CD4-positive, CD25-positive, alpha-beta regulatory T cell (primary cell): ENCODE measurements at regions not wholly inside any gene's neighbourhood (a gene's known extent, or its start where the extent isn't known, plus 50 kb on each side); places are given as distances from the start of the nearest gene placed in this dataset.
"Not testable (repeated sequence)": the region's sequence is repeated elsewhere in the genome, so short reads cannot be mapped to it uniquely, and the experiment has no call there.

Experiments
- ATAC-seq, 2 donors: fragments of 150-1000 bp; cut with Tn5 transposase; one replicate each; pipeline ENCODE4 v1.10.0; 2021; ENCODE audit warnings: low read depth in 2 of 2, moderate number of reproducible peaks in 2 of 2, moderate library complexity in 1 of 2
- DNase-seq, 3 donors: peaks; one replicate each; pipeline versions ENCODE4 v3.0.0 to v3.0.0-alpha.2; 2012 to 2022; ENCODE audit warnings: mixed read lengths in 1 of 3
- H3K27ac ChIP-seq: one replicate; pipeline ENCODE4 v1.7.0; 2013; ENCODE audit warnings: mild to moderate bottlenecking, low read length; ENCODE audit not compliant: insufficient read depth, poor library complexity, severe bottlenecking
- H3K27me3 ChIP-seq: one replicate; pipeline ENCODE4 v1.7.0; 2013; ENCODE audit warnings: low read length; ENCODE audit not compliant: control insufficient read depth, insufficient read depth
- H3K36me3 ChIP-seq: one replicate; pipeline ENCODE4 v1.7.0; 2013; ENCODE audit warnings: mild to moderate bottlenecking, low read length, moderate library complexity; ENCODE audit not compliant: control insufficient read depth, insufficient read depth
- H3K4me1 ChIP-seq: 2 replicates; pipeline ENCODE4 v1.7.0; 2013; ENCODE audit warnings: mild to moderate bottlenecking, low read length; ENCODE audit not compliant: insufficient read depth, control insufficient read depth, poor library complexity, severe bottlenecking
- H3K4me3 ChIP-seq: one replicate; pipeline ENCODE4 v1.7.0; 2013; ENCODE audit warnings: low read depth, mild to moderate bottlenecking, low read length, moderate library complexity
- H3K9me3 ChIP-seq, 2 experiments: 1 replicate in 1 of 2; 2 replicates in 1 of 2; pipeline ENCODE4 v1.7.0; 2013; ENCODE audit warnings: low read length in 2 of 2, mild to moderate bottlenecking in 1 of 2, moderate library complexity in 1 of 2; ENCODE audit not compliant: control insufficient read depth in 2 of 2
- H3K27ac Mint-ChIP-seq, 3 donors: one replicate each; pipeline ENCODE4 v1.8.0; 2020 to 2022; ENCODE audit warnings: mild to moderate bottlenecking in 3 of 3, mixed read lengths in 3 of 3, moderate library complexity in 2 of 3
- H3K27me3 Mint-ChIP-seq: one replicate; pipeline ENCODE4 v1.8.0; 2022; ENCODE audit warnings: mild to moderate bottlenecking, mixed read lengths
- H3K36me3 Mint-ChIP-seq: one replicate; pipeline ENCODE4 v1.8.0; 2020; ENCODE audit warnings: mixed read lengths
- H3K4me1 Mint-ChIP-seq, 4 donors: one replicate each; pipeline ENCODE4 v1.8.0; 2020 to 2022; ENCODE audit warnings: mixed read lengths in 4 of 4, mild to moderate bottlenecking in 1 of 4
- H3K4me3 Mint-ChIP-seq, 4 donors: one replicate each; pipeline ENCODE4 v1.8.0; 2020 to 2022; ENCODE audit warnings: mild to moderate bottlenecking in 4 of 4, mixed read lengths in 4 of 4, moderate library complexity in 3 of 4
- H3K9me3 Mint-ChIP-seq, 7 donors: one replicate each; pipeline ENCODE4 v1.8.0; 2020 to 2022; ENCODE audit warnings: mixed read lengths in 7 of 7, mild to moderate bottlenecking in 3 of 7, moderate library complexity in 2 of 7

- Histone ChIP-seq H3K27ac (no peak overlapping the region), H3K4me3 (no peak overlapping the region), H3K27me3 (no peaks in the 10 kb centered on the region), H3K4me1 (no peaks in the 10 kb centered on the region), H3K36me3 (no peaks in the 10 kb centered on the region), H3K9me3 (no peaks in the 10 kb centered on the region)
- H3K27ac Mint-ChIP-seq = no peak overlapping the region
- no peaks in the 10 kb centered on the region for H3K4me1 Mint-ChIP-seq
- H3K9me3 Mint-ChIP-seq = peaks cover 0 to 2% (median under 1%) of the 10 kb centered on the region in 7 donors
- peaks cover 8% of the 10 kb centered on the region for H3K27me3 Mint-ChIP-seq
- ATAC-seq (no peak), DNase-seq (no peak)
- no peak overlapping the region for H3K4me3 Mint-ChIP-seq
- no peaks in the 10 kb centered on the region for H3K36me3 Mint-ChIP-seq
These were observed 94.4 kb upstream of the CPHXL start for GRCh38 chr16:75820672-75821071.

GRCh38 chr16:75821117-75821516 is 94.8 kb upstream of the CPHXL start:
- no peaks in the 10 kb centered on the region for H3K36me3 Mint-ChIP-seq

GRCh38 chr16:75825750-75826149 is 99.5 kb upstream of the CPHXL start:
- not testable (repeated sequence) for H3K27me3 ChIP-seq, H3K36me3 Mint-ChIP-seq, ATAC-seq, DNase-seq, H3K4me3 Mint-ChIP-seq, H3K27me3 Mint-ChIP-seq, H3K36me3 ChIP-seq, H3K9me3 ChIP-seq, H3K27ac Mint-ChIP-seq, H3K27ac ChIP-seq, H3K4me1 ChIP-seq, H3K4me1 Mint-ChIP-seq, H3K4me3 ChIP-seq
- H3K9me3 Mint-ChIP-seq = peaks cover 0 to 24% (median 2%) of the 10 kb centered on the region in 7 donors

More at GRCh38 chr16:75821117-75821516, 94.8 kb upstream of the CPHXL start:
- no peaks in the 10 kb centered on the region for H3K36me3 ChIP-seq
- DNase-seq (no peak), ATAC-seq (no peak)
- H3K4me1 ChIP-seq = no peaks in the 10 kb centered on the region
- no peak overlapping the region for H3K4me3 ChIP-seq
- H3K4me3 Mint-ChIP-seq = no peak overlapping the region
- peaks cover 8% of the 10 kb centered on the region for H3K27me3 Mint-ChIP-seq
- peak overlapping the region in 1 of 3 donors; percentile 16 for H3K27ac Mint-ChIP-seq
- no peaks in the 10 kb centered on the region for H3K4me1 Mint-ChIP-seq
- peaks cover 0 to 4% (median 2%) of the 10 kb centered on the region in 7 donors for H3K9me3 Mint-ChIP-seq
- no peak overlapping the region for H3K27ac ChIP-seq
- H3K9me3 ChIP-seq = no peaks in the 10 kb centered on the region
- no peaks in the 10 kb centered on the region for H3K27me3 ChIP-seq

- peaks cover 0 to 24% (median 2%) of the 10 kb centered on the region in 7 donors for H3K9me3 Mint-ChIP-seq
These were observed 101.2 kb upstream of the CPHXL start for GRCh38 chr16:75827372-75828038.

GRCh38 chr16:75833385-75833784 is 107.1 kb upstream of the CPHXL start:
- not testable (repeated sequence) for DNase-seq, H3K36me3 Mint-ChIP-seq, H3K4me1 Mint-ChIP-seq, H3K4me3 Mint-ChIP-seq, H3K27ac ChIP-seq, H3K9me3 ChIP-seq, H3K27me3 ChIP-seq, H3K4me3 ChIP-seq, H3K36me3 ChIP-seq, H3K4me1 ChIP-seq, H3K27ac Mint-ChIP-seq, ATAC-seq
- H3K9me3 Mint-ChIP-seq = peaks cover 3 to 29% (median 6%) of the 10 kb centered on the region in 7 donors
- peaks cover 11% of the 10 kb centered on the region for H3K27me3 Mint-ChIP-seq

More at GRCh38 chr16:75827372-75828038, 101.2 kb upstream of the CPHXL start:
- not testable (repeated sequence) for H3K27me3 ChIP-seq, H3K4me3 Mint-ChIP-seq, H3K36me3 ChIP-seq, H3K4me1 ChIP-seq, H3K27me3 Mint-ChIP-seq, H3K27ac ChIP-seq, H3K4me1 Mint-ChIP-seq, H3K27ac Mint-ChIP-seq, H3K9me3 ChIP-seq, ATAC-seq, H3K4me3 ChIP-seq, H3K36me3 Mint-ChIP-seq, DNase-seq

- H3K9me3 ChIP-seq = no peaks in the 10 kb centered on the region
- H3K4me3 ChIP-seq = no peak overlapping the region
- Mint-ChIP-seq H3K9me3 (peaks cover 0 to 9% (median 4%) of the 10 kb centered on the region in 7 donors), H3K27me3 (peaks cover 15% of the 10 kb centered on the region), H3K4me1 (no peaks in the 10 kb centered on the region), H3K36me3 (no peaks in the 10 kb centered on the region), H3K4me3 (no peak overlapping the region), H3K27ac (no peak overlapping the region)
- H3K27ac ChIP-seq = no peak overlapping the region
- H3K36me3 ChIP-seq = no peaks in the 10 kb centered on the region
- H3K27me3 ChIP-seq = peaks cover 6% of the 10 kb centered on the region
- no peak for ATAC-seq
- H3K4me1 ChIP-seq = no peaks in the 10 kb centered on the region
- no peak for DNase-seq
These were observed 110.2 kb upstream of the CPHXL start for GRCh38 chr16:75836347-75837010.

GRCh38 chr16:75837264-75837663 is 111.0 kb upstream of the CPHXL start:
- H3K27me3 Mint-ChIP-seq = peaks cover 16% of the 10 kb centered on the region
- no peaks in the 10 kb centered on the region for H3K9me3 ChIP-seq
- H3K36me3 Mint-ChIP-seq = no peaks in the 10 kb centered on the region
- no peak overlapping the region for H3K27ac ChIP-seq
- H3K4me3 Mint-ChIP-seq = no peak overlapping the region
- DNase-seq = no peak
- H3K9me3 Mint-ChIP-seq = peaks cover 0 to 9% (median 4%) of the 10 kb centered on the region in 7 donors
- H3K36me3 ChIP-seq = no peaks in the 10 kb centered on the region
- no peaks in the 10 kb centered on the region for H3K4me1 ChIP-seq
- H3K4me3 ChIP-seq = no peak overlapping the region
- H3K4me1 Mint-ChIP-seq = no peaks in the 10 kb centered on the region
- H3K27ac Mint-ChIP-seq = no peak overlapping the region
- no peak for ATAC-seq
- peaks cover 6% of the 10 kb centered on the region for H3K27me3 ChIP-seq

GRCh38 chr16:75837681-75838080 is 111.4 kb upstream of the CPHXL start:
- H3K27me3 Mint-ChIP-seq = peaks cover 14% of the 10 kb centered on the region
- Histone ChIP-seq H3K9me3 (no peaks in the 10 kb centered on the region), H3K4me3 (no peak overlapping the region), H3K36me3 (no peaks in the 10 kb centered on the region), H3K27me3 (peaks cover 6% of the 10 kb centered on the region), H3K27ac (no peak overlapping the region), H3K4me1 (no peaks in the 10 kb centered on the region)
- DNase-seq (no peak), ATAC-seq (no peak)
- H3K27ac Mint-ChIP-seq = no peak overlapping the region
- H3K36me3 Mint-ChIP-seq = no peaks in the 10 kb centered on the region
- H3K9me3 Mint-ChIP-seq = peaks cover 0 to 9% (median 4%) of the 10 kb centered on the region in 7 donors
- no peak overlapping the region for H3K4me3 Mint-ChIP-seq
- no peaks in the 10 kb centered on the region for H3K4me1 Mint-ChIP-seq
